WERI-Rb-1 (cell line): ENCODE measurements at regions not wholly inside any gene's neighbourhood (a gene's known extent, or its start where the extent isn't known, plus 50 kb on each side); places are given as distances from the start of the nearest gene placed in this dataset.

Source experiments
- DNase-seq: peaks from one replicate; pipeline ENCODE4 v3.0.0-alpha.2; 2020
- H3K27ac ChIP-seq: fragments of 250-450 bp; sonication (Bioruptor Pico); 2 replicates; pipeline ENCODE4 v1.5.1; 2020; ENCODE audit warnings: mild to moderate bottlenecking, moderate library complexity
- H3K27me3 ChIP-seq: fragments of 250-450 bp; sonication (Bioruptor Pico); 2 replicates; pipeline ENCODE4 v1.5.1; 2021; ENCODE audit warnings: mild to moderate bottlenecking, low read depth, moderate library complexity; ENCODE audit not compliant: insufficient read depth, severe bottlenecking
- H3K36me3 ChIP-seq: fragments of 250-450 bp; sonication (Bioruptor Pico); 2 replicates; pipeline ENCODE4 v1.5.1; 2020; ENCODE audit warnings: mild to moderate bottlenecking, moderate library complexity
- H3K4me3 ChIP-seq: 2 replicates; pipeline ENCODE4 v1.5.1; 2011; ENCODE audit warnings: low read depth, mild to moderate bottlenecking, control low read depth, low read length
- H3K9me3 ChIP-seq: fragments of 250-450 bp; sonication (Bioruptor Pico); 2 replicates; pipeline ENCODE4 v1.5.1; 2021; ENCODE audit warnings: mild to moderate bottlenecking, moderate library complexity; ENCODE audit not compliant: severe bottlenecking
- TF ChIP-seq, protein P1 (sequence below): IDR thresholded peaks from 2 replicates; pipeline ENCODE4 v1.5.1; 2011; ENCODE audit warnings: low read depth, mild to moderate bottlenecking, control low read depth, inconsistent platforms, low read length

DNA sequence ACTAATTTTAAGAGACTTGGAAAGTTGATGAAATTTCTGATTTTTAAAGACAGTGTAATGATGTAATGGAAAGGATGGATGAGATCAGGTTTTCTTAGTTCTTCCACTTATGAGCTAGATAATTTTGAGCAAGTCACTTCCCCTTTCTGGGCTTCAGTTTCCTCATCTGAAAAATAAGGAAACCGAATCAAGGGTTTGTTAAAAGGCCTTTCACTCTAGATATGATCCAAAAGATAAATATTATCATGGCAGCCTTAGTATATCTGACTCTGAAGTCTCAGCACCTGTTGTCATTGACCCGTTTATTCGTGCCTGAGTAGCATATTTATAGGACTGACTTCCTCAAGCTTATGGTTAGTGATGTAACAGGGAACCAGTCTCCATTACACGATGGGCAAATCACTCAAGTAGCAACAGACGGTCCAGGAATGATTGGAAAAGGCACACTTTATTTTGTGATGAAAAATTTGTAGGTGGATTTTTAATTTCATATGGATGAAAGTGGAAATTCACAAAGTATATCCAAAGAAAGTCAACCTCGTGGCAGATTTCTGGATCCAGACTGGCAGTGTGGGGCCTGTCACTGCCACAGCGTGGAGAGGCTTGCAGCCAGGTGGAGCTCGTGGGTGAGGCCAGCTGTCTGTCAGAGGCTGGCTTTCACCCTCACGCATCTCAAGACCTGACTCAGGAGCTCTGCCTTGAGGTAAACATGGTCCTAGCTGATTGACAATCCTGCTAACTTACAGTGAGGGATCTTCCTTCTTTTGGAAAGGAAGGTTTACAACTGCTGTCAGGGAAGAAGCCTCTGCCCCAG is 137.9 kb upstream of the CXCR4 start:
- H3K9me3 ChIP-seq: no peaks in the 10 kb centered on the region
- H3K4me3 ChIP-seq: no peak overlapping the region
- H3K27ac ChIP-seq: no peak overlapping the region
- TF ChIP-seq, protein P1, sequence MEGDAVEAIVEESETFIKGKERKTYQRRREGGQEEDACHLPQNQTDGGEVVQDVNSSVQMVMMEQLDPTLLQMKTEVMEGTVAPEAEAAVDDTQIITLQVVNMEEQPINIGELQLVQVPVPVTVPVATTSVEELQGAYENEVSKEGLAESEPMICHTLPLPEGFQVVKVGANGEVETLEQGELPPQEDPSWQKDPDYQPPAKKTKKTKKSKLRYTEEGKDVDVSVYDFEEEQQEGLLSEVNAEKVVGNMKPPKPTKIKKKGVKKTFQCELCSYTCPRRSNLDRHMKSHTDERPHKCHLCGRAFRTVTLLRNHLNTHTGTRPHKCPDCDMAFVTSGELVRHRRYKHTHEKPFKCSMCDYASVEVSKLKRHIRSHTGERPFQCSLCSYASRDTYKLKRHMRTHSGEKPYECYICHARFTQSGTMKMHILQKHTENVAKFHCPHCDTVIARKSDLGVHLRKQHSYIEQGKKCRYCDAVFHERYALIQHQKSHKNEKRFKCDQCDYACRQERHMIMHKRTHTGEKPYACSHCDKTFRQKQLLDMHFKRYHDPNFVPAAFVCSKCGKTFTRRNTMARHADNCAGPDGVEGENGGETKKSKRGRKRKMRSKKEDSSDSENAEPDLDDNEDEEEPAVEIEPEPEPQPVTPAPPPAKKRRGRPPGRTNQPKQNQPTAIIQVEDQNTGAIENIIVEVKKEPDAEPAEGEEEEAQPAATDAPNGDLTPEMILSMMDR: peak; percentile 46
- H3K36me3 ChIP-seq: no peaks in the 10 kb centered on the region
- H3K27me3 ChIP-seq: no peaks in the 10 kb centered on the region
- DNase-seq: peak; percentile 17

DNA sequence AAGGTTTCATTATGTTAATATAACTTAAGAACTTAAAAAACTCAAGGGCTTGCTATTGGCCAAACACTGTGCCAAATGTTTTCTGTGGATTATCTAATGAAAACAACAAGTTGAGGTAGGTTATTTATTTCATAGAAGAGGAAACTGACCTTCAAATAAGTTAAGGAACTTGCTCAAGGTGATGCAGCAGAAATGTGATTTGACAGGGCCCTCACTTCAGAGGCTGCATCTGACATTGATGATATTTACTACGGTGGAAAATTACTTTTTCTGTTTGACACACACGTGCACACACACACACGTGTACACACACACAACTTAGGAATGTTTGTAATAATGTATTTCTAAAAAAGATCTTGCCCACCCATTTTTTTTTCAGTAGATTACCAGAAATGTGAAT is 137.2 kb upstream of the CXCR4 start:
- DNase-seq: no peak
- H3K27ac ChIP-seq: no peak overlapping the region
- no peak overlapping the region for H3K4me3 ChIP-seq
- TF ChIP-seq, protein P1: no peak
- H3K36me3 ChIP-seq: no peaks in the 10 kb centered on the region
- no peaks in the 10 kb centered on the region for H3K27me3 ChIP-seq
- no peaks in the 10 kb centered on the region for H3K9me3 ChIP-seq

DNA sequence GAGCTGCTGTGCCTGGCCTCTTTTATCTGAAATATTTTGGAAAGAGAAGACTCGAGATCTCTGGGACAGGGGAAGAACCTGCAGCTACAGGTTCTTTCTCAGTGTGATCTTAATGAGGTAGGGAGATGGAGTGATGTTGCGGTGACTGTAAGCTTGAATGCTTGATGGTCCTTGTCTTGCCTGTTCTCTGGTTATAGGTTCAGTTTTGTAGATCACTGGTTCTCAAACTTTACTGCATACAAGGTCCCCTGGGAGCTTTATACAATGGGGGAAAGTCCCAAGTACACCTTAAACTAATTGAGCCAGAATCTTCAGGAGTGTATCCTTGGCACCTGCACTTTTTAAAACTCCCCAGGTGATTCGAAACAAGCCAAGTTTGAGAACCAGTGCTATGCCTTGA is 136.7 kb upstream of the CXCR4 start:
- Histone ChIP-seq H3K27me3 (no peaks in the 10 kb centered on the region), H3K9me3 (no peaks in the 10 kb centered on the region), H3K36me3 (no peaks in the 10 kb centered on the region), H3K4me3 (no peak overlapping the region), H3K27ac (no peak overlapping the region)
- DNase-seq: no peak
- TF ChIP-seq, protein P1: no peak

DNA sequence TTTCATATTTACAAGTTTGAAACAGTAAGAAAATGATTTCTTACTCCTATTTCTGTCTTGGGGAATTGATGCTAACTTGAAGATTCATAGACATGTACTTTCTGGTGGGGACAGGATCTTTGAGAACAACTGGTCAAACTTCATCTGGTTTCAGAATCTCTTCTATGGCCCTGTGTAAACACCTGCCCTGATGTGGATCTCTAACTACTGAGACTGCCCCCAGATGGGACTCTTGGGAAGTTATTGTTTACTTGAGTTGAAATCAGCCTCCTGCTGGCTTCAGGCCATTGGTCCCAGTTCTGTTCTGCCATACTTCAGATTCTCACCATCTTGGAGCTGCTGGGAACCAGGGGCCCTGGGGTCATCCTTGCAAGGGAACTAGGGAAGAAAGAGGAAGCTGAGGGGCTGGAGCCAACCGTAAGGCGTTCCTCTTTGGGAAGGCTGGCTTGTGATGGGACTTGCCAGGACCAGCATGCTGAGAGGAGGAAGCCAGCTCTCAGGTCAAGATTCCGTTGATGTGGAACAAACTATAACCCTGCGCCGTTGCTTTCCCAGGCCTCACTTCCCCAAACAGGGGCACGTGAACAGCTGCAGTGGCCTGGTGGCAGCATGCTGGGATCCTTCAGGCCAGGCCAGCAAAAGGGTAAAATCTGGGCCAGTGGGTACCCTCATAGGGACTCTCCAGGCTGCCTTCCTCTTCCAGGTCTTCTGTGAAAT is 135.5 kb upstream of the CXCR4 start:
- TF ChIP-seq, protein P1: no peak
- Histone ChIP-seq H3K27me3 (no peaks in the 10 kb centered on the region), H3K27ac (no peak overlapping the region), H3K4me3 (no peak overlapping the region), H3K36me3 (no peaks in the 10 kb centered on the region), H3K9me3 (no peaks in the 10 kb centered on the region)
- DNase-seq: no peak

DNA sequence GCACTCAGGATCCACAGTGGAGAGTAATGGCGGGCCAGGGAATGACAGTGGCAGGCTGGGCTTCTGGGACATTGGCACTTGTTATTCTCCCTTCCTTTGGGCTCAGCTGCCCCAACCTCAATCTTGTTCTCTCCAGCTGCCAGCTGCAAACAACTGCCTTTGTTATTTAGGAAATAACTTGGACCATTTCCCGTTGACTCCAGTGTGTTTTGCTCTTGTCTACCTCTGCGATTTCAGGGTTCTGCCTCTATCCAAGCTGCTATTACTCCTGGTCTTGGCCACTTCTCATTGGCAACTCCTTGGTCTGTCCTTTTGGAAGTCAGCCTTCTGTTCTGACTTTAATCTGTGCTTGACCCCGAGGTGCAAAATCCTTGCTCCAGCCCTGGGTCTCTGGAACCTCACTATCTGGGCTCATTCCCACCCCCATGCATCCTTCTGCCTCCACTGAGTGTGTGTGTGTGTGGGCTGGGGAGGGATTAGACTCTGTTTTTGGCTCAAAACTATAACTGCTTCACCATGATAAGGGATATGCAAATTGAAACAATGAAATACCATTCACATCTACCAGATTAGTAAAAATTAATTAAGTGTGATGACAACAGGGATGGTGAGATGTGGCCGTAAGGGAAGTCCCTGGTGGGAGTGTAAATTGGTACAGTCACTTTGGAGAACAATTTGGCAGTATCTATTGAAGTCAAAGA is 134.1 kb upstream of the CXCR4 start:
- no peak overlapping the region for H3K4me3 ChIP-seq
- H3K27me3 ChIP-seq: no peaks in the 10 kb centered on the region
- TF ChIP-seq, protein P1: no peak
- H3K36me3 ChIP-seq: no peaks in the 10 kb centered on the region
- no peaks in the 10 kb centered on the region for H3K9me3 ChIP-seq
- DNase-seq: no peak
- H3K27ac ChIP-seq: no peak overlapping the region
